ENCODE measurements at regions not wholly inside any gene's neighbourhood (a gene's known extent, or its start where the extent isn't known, plus 50 kb on each side); places are given as distances from the start of the nearest gene placed in this dataset.
"Not testable (repeated sequence)": the region's sequence is repeated elsewhere in the genome, so short reads cannot be mapped to it uniquely, and the experiment has no call there.

GRCh38 chr3:165919284-165919683, 82.1 kb upstream of the BCHE start:
- Histone ChIP-seq H3K4me1 (no peaks in the 10 kb centered on the region), H3K9me3 (no peaks in the 10 kb centered on the region), H3K27ac (replicated peaks in 1 of 4) (no peak overlapping the region), H3K36me3 (no peaks in the 10 kb centered on the region), H3K4me3 (no peak overlapping the region), H3K27me3 (no peaks in the 10 kb centered on the region)
- WGBS = 66% methylated on average over 4 of the region's 4 CpGs
- no peak for DNase-seq (ENCODE audit: extremely low spot score)
- TF ChIP-seq POLR2A (IDR thresholded peaks at IDR 0.05; ENCODE audit: low read depth) (no peak), EP300 (IDR thresholded peaks at IDR 0.05) (no peak), POLR2AphosphoS5 (IDR thresholded peaks at IDR 0.05) (no peak)
- TF ChIP-seq, protein P1, sequence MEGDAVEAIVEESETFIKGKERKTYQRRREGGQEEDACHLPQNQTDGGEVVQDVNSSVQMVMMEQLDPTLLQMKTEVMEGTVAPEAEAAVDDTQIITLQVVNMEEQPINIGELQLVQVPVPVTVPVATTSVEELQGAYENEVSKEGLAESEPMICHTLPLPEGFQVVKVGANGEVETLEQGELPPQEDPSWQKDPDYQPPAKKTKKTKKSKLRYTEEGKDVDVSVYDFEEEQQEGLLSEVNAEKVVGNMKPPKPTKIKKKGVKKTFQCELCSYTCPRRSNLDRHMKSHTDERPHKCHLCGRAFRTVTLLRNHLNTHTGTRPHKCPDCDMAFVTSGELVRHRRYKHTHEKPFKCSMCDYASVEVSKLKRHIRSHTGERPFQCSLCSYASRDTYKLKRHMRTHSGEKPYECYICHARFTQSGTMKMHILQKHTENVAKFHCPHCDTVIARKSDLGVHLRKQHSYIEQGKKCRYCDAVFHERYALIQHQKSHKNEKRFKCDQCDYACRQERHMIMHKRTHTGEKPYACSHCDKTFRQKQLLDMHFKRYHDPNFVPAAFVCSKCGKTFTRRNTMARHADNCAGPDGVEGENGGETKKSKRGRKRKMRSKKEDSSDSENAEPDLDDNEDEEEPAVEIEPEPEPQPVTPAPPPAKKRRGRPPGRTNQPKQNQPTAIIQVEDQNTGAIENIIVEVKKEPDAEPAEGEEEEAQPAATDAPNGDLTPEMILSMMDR (IDR thresholded peaks at IDR 0.05) = no peak
- intact Hi-C loops (cut with DNase I) = no loop called here

DNA sequence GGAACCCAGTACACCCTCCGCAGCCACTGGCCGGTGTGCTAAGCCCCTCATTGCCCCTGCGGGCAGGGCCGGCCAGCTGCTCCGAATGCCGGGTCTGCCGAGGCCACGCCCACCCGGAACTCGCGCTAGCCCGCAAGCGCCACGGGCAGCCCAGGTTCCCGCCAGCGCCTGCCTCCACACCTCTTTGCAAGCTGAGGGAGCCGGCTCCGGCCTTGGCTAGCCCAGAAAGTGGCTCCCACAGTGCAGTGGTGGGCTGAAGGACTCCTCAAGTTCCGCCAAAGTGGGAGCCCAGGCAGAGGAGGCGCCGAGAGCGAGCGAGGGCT, 81.4 kb upstream of the BCHE start:
- no peaks in the 10 kb centered on the region for H3K27me3 ChIP-seq
- no peak for DNase-seq (ENCODE audit: extremely low spot score)
- H3K4me3 ChIP-seq = no peak overlapping the region
- H3K27ac ChIP-seq (replicated peaks in 1 of 4) = no peak overlapping the region
- intact Hi-C loops (cut with DNase I) = no loop called here
- H3K9me3 ChIP-seq = no peaks in the 10 kb centered on the region
- H3K36me3 ChIP-seq = no peaks in the 10 kb centered on the region
- TF ChIP-seq, protein P1 (IDR thresholded peaks at IDR 0.05) = no peak
- TF ChIP-seq EP300 (IDR thresholded peaks at IDR 0.05) (no peak), POLR2AphosphoS5 (IDR thresholded peaks at IDR 0.05) (no peak), POLR2A (IDR thresholded peaks at IDR 0.05; ENCODE audit: low read depth) (no peak)
- 97% methylated on average over 5 of the region's 23 CpGs for WGBS
- no peaks in the 10 kb centered on the region for H3K4me1 ChIP-seq

GRCh38 chr3:165917938-165918656, 80.9 kb upstream of the BCHE start:
- intact Hi-C loops (cut with DNase I); H3K36me3 ChIP-seq; H3K4me1 ChIP-seq; DNase-seq (ENCODE audit: extremely low spot score); H3K27ac ChIP-seq (replicated peaks in 1 of 4); H3K4me3 ChIP-seq; H3K9me3 ChIP-seq; H3K27me3 ChIP-seq: not testable (repeated sequence)
- 89% methylated on average over 3 of the region's 24 CpGs for WGBS

DNA sequence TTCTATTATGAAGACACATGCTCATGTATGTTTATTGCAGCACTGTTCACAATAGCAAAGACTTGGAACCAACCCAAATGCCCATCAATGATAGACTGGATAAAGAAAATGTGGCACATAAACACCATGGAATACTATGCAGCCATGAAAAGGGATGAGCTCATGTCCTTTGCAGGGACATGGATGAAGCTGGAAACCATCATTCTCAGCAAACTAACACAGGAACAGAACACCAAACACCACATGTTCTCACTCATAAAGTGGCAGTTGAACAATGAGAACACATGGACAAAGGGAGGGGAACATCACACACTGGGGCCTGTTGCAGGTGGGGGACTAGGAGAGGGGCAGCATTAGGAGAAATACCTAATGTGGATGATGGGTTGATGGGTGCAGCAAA, 77.9 kb upstream of the BCHE start:
- DNase-seq (ENCODE audit: extremely low spot score); intact Hi-C loops (cut with DNase I); H3K4me1 ChIP-seq; H3K4me3 ChIP-seq; H3K27me3 ChIP-seq; H3K9me3 ChIP-seq; H3K27ac ChIP-seq (replicated peaks in 1 of 4); H3K36me3 ChIP-seq: not testable (repeated sequence)

GRCh38 chr3:165903885-165904630, 66.8 kb upstream of the BCHE start:
- H3K9me3 ChIP-seq = no peaks in the 10 kb centered on the region
- no peaks in the 10 kb centered on the region for H3K4me1 ChIP-seq
- TF ChIP-seq POLR2AphosphoS5 (IDR thresholded peaks at IDR 0.05) = no peak
- no peak for DNase-seq (ENCODE audit: extremely low spot score)
- H3K36me3 ChIP-seq = no peaks in the 10 kb centered on the region
- 70% methylated on average over 7 of the region's 7 CpGs for WGBS
- intact Hi-C loops (cut with DNase I) = no loop called here
- no peaks in the 10 kb centered on the region for H3K27me3 ChIP-seq
- H3K4me3 ChIP-seq = no peak overlapping the region
- H3K27ac ChIP-seq (replicated peaks in 1 of 4) = no peak overlapping the region

- H3K4me1 ChIP-seq = no peaks in the 10 kb centered on the region
- H3K36me3 ChIP-seq = no peaks in the 10 kb centered on the region
- WGBS = 97% methylated on average over 1 of the region's 1 CpG
- H3K4me3 ChIP-seq = no peak overlapping the region
- intact Hi-C loops (cut with DNase I) = no loop called here
- DNase-seq (ENCODE audit: extremely low spot score) = no peak
- no peaks in the 10 kb centered on the region for H3K27me3 ChIP-seq
- TF ChIP-seq, protein P1 (IDR thresholded peaks at IDR 0.05) = no peak
- TF ChIP-seq EP300 (IDR thresholded peaks at IDR 0.05) (no peak), POLR2A (IDR thresholded peaks at IDR 0.05; ENCODE audit: low read depth) (no peak), POLR2AphosphoS5 (IDR thresholded peaks at IDR 0.05) (no peak)
- no peak overlapping the region for H3K27ac ChIP-seq (replicated peaks in 1 of 4)
- H3K9me3 ChIP-seq = no peaks in the 10 kb centered on the region
Measured at GRCh38 chr3:165899066-165899465, 61.8 kb upstream of the BCHE start.

Measured in esophagus muscularis mucosa (tissue), 4 donors.